Naive thymus-derived CD4-positive, alpha-beta T cell (primary cell): ENCODE measurements at regions not wholly inside any gene's neighbourhood (a gene's known extent, or its start where the extent isn't known, plus 50 kb on each side); places are given as distances from the start of the nearest gene placed in this dataset.

Source experiments
- ATAC-seq: fragments of 150-1000 bp; cut with Tn5 transposase; 2 replicates; pipeline ENCODE4 v1.10.0; 2021; ENCODE audit warnings: mild to moderate bottlenecking, moderate library complexity
- CTCF ChIA-PET: fragments of 350-600 bp; sonication (Branson Sonifier 250); formaldehyde crosslinking; loops from one replicate; lab custom pipeline; 2021; ENCODE audit warnings: antibody characterized with exemption; lab: Charles Lee
- POLR2A ChIA-PET: fragments of 350-600 bp; sonication (Branson Sonifier 250); formaldehyde crosslinking; loops from one replicate; lab custom pipeline; 2021; ENCODE audit warnings: antibody characterized with exemption, inconsistent platforms; lab: Charles Lee
- DNase-seq, 9 donors: peaks; one replicate each; pipeline versions ENCODE4 v3.0.0 to v3.0.0-alpha.2; 2020 to 2022; ENCODE audit warnings: mixed read lengths in 1 of 9
- H3K27ac ChIP-seq: one replicate; pipeline ENCODE4 v1.7.0; 2013; ENCODE audit warnings: mild to moderate bottlenecking, low read depth, low read length, moderate library complexity
- H3K27me3 ChIP-seq, 2 donors: one replicate each; pipeline ENCODE4 v1.7.0; 2013; ENCODE audit warnings: low read length in 2 of 2, mild to moderate bottlenecking in 2 of 2, moderate library complexity in 2 of 2; ENCODE audit not compliant: control insufficient read depth in 2 of 2, insufficient read depth in 2 of 2
- H3K36me3 ChIP-seq, 3 experiments: 1 replicate in 2 of 3; 2 replicates in 1 of 3; pipeline ENCODE4 v1.7.0; 2013; ENCODE audit warnings: low read length in 3 of 3, mild to moderate bottlenecking in 3 of 3, moderate library complexity in 1 of 3; ENCODE audit not compliant: insufficient read depth in 3 of 3, control insufficient read depth in 2 of 3
- H3K4me1 ChIP-seq, 2 donors: one replicate each; pipeline ENCODE4 v1.7.0; 2013; ENCODE audit warnings: low read length in 2 of 2, mild to moderate bottlenecking in 2 of 2, moderate library complexity in 1 of 2; ENCODE audit not compliant: control insufficient read depth in 2 of 2, insufficient read depth in 2 of 2
- H3K4me3 ChIP-seq: 2 replicates; pipeline ENCODE4 v1.7.0; 2013; ENCODE audit warnings: mild to moderate bottlenecking, low read length
- H3K9me3 ChIP-seq, 3 experiments: 1 replicate in 2 of 3; 2 replicates in 1 of 3; pipeline ENCODE4 v1.7.0; 2013; ENCODE audit warnings: low read length in 3 of 3; ENCODE audit not compliant: control insufficient read depth in 2 of 3
- H3K27ac Mint-ChIP-seq, 9 donors: one replicate each; pipeline ENCODE4 v1.8.0; 2020 to 2022; ENCODE audit warnings: mixed read lengths in 9 of 9, mild to moderate bottlenecking in 8 of 9, moderate library complexity in 5 of 9, inconsistent platforms in 2 of 9
- H3K27me3 Mint-ChIP-seq, 5 donors: one replicate each; pipeline ENCODE4 v1.8.0; 2021 to 2022; ENCODE audit warnings: mixed read lengths in 5 of 5, mild to moderate bottlenecking in 1 of 5
- H3K36me3 Mint-ChIP-seq, 5 donors: one replicate each; pipeline ENCODE4 v1.8.0; 2020 to 2022; ENCODE audit warnings: mixed read lengths in 5 of 5, mild to moderate bottlenecking in 3 of 5, inconsistent platforms in 1 of 5
- H3K4me1 Mint-ChIP-seq, 7 donors: one replicate each; pipeline ENCODE4 v1.8.0; 2020 to 2022; ENCODE audit warnings: mixed read lengths in 7 of 7, mild to moderate bottlenecking in 3 of 7, inconsistent platforms in 1 of 7
- H3K4me3 Mint-ChIP-seq, 10 donors: one replicate each; pipeline ENCODE4 v1.8.0; 2020 to 2022; ENCODE audit warnings: mild to moderate bottlenecking in 10 of 10, mixed read lengths in 10 of 10, moderate library complexity in 6 of 10, inconsistent platforms in 2 of 10
- H3K9me3 Mint-ChIP-seq, 11 donors: one replicate each; pipeline ENCODE4 v1.8.0; 2020 to 2022; ENCODE audit warnings: mixed read lengths in 11 of 11, mild to moderate bottlenecking in 4 of 11, inconsistent platforms in 1 of 11, moderate library complexity in 1 of 11
- intact Hi-C, 2 donors: fragments of 100-400 bp; cut with micrococcal nuclease; formaldehyde crosslinking; loops; one replicate each; pipeline ENCODE4 v1.15.1; 2023

DNA sequence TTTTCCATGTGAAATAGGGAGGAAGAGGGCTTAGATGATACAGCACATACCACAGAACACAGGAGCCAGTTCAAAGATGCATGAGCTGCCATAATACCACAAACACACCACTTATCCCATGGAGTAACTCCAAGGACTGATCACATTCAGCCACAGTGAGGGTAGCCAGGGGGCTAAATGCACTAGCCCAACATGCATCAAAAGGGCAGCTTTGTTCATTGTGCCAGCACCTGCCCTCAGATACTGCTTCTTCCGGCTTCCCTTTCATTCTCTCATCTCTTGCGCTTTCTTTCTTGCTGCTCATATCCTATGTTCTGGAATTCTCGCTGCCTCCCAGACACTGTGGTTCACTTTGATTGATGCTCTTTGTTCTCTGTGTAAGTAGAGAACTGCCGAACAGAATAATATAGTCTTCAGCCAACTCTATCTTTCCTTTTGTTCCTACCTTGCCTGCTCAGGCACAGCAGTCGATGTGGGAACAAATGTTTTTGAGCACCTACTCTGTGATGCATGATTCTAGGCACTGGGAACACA is 50.0 kb upstream of the SYT6 start:
- Mint-ChIP-seq H3K4me3 (no peak overlapping the region), H3K27ac (no peak overlapping the region), H3K9me3 (peaks cover 0 to 1% (median 0%) of the 10 kb centered on the region in 11 donors), H3K4me1 (peaks cover 0 to 16% (median 0%) of the 10 kb centered on the region in 7 donors), H3K36me3 (no peaks in the 10 kb centered on the region), H3K27me3 (peaks cover 32 to 66% (median 49%) of the 10 kb centered on the region in 5 donors)
- no peak for DNase-seq
- H3K36me3 ChIP-seq = no peaks in the 10 kb centered on the region
- H3K27ac ChIP-seq = no peak overlapping the region
- H3K27me3 ChIP-seq = peaks cover 0 to 5% of the 10 kb centered on the region in 2 donors
- ChIA-PET POLR2A (no interaction called here), CTCF (no interaction called here)
- intact Hi-C loops = no loop called here
- ATAC-seq = no peak
- no peak overlapping the region for H3K4me3 ChIP-seq
- no peaks in the 10 kb centered on the region for H3K9me3 ChIP-seq
- H3K4me1 ChIP-seq = peaks cover 0 to 3% of the 10 kb centered on the region in 2 donors
